MM.1S (cell line): ENCODE measurements at regions not wholly inside any gene's neighbourhood (a gene's known extent, or its start where the extent isn't known, plus 50 kb on each side); places are given as distances from the start of the nearest gene placed in this dataset.

Experiments
- DNase-seq: peaks from one replicate; pipeline ENCODE4 v3.0.0-alpha.2; 2015
- H2AFZ ChIP-seq: fragments of 300-600 bp; sonication (generic); 2 replicates; pipeline ENCODE4 v1.6.0; 2016; ENCODE audit warnings: antibody characterized with exemption, low read length
- H3F3A ChIP-seq: fragments of 300-600 bp; sonication (generic); 2 replicates; pipeline ENCODE4 v1.6.1; 2016; ENCODE audit warnings: mild to moderate bottlenecking, antibody characterized with exemption, low read length, moderate library complexity, mixed read lengths; ENCODE audit not compliant: insufficient read depth
- H3K27ac ChIP-seq: fragments of 300-600 bp; sonication (generic); 2 replicates; pipeline ENCODE4 v1.5.1; 2016; ENCODE audit warnings: mild to moderate bottlenecking, low read length
- H3K27me3 ChIP-seq: fragments of 300-600 bp; sonication (generic); replicated peaks from 2 replicates; pipeline ENCODE4 v1.6.0; 2016; ENCODE audit warnings: low read length; ENCODE audit not compliant: insufficient read depth
- H3K36me3 ChIP-seq: fragments of 300-600 bp; sonication (generic); replicated peaks from 2 replicates; pipeline ENCODE4 v1.6.1; 2016; ENCODE audit warnings: mild to moderate bottlenecking, low read length, mixed read lengths; ENCODE audit not compliant: insufficient read depth
- H3K4me1 ChIP-seq: fragments of 300-600 bp; sonication (generic); 2 replicates; pipeline ENCODE4 v1.6.1; 2016; ENCODE audit warnings: low read length, mixed read lengths
- H3K4me2 ChIP-seq: fragments of 300-600 bp; sonication (generic); 2 replicates; pipeline ENCODE4 v1.6.0; 2016; ENCODE audit warnings: low read depth, low read length
- H3K4me3 ChIP-seq: fragments of 300-600 bp; sonication (generic); 2 replicates; pipeline ENCODE4 v1.5.1; 2016; ENCODE audit warnings: low read length, mixed read lengths
- H3K79me2 ChIP-seq: fragments of 300-600 bp; sonication (generic); 2 replicates; pipeline ENCODE4 v1.6.1; 2016; ENCODE audit warnings: mixed run types, low read length, mixed read lengths
- H3K9ac ChIP-seq: fragments of 300-600 bp; sonication (generic); 2 replicates; pipeline ENCODE4 v1.6.1; 2016; ENCODE audit warnings: low read length, mixed read lengths
- H3K9me2 ChIP-seq: fragments of 300-600 bp; sonication (generic); replicated peaks from 2 replicates; pipeline ENCODE4 v1.6.1; 2016; ENCODE audit warnings: mild to moderate bottlenecking, low read length, mixed read lengths; ENCODE audit not compliant: insufficient read depth
- H3K9me3 ChIP-seq: fragments of 300-600 bp; sonication (generic); replicated peaks from 2 replicates; pipeline ENCODE4 v1.6.1; 2016; ENCODE audit warnings: mild to moderate bottlenecking, low read length, mixed read lengths; ENCODE audit not compliant: insufficient read depth
- H4K20me1 ChIP-seq: fragments of 300-600 bp; sonication (generic); 2 replicates; pipeline ENCODE4 v1.6.1; 2016; ENCODE audit warnings: mild to moderate bottlenecking, low read length, moderate library complexity, mixed read lengths; ENCODE audit not compliant: insufficient read depth
- EZH2 ChIP-seq: fragments of 300-600 bp; sonication (generic); optimal IDR thresholded peaks from 2 replicates; pipeline ENCODE3; 2017; ENCODE audit warnings: low read depth, mild to moderate bottlenecking, antibody characterized with exemption, low read length, mixed read lengths
- EZH2phosphoT487 ChIP-seq: fragments of 300-600 bp; sonication (generic); IDR thresholded peaks from 2 replicates; pipeline ENCODE4 v1.6.1; 2018; ENCODE audit warnings: antibody characterized with exemption, low read length
- TF ChIP-seq, protein P1 (sequence below): fragments of 300-600 bp; sonication (generic); IDR thresholded peaks from 2 replicates; pipeline ENCODE4 v1.5.1; 2016; ENCODE audit warnings: antibody characterized with exemption, low read length, mixed read lengths

DNA sequence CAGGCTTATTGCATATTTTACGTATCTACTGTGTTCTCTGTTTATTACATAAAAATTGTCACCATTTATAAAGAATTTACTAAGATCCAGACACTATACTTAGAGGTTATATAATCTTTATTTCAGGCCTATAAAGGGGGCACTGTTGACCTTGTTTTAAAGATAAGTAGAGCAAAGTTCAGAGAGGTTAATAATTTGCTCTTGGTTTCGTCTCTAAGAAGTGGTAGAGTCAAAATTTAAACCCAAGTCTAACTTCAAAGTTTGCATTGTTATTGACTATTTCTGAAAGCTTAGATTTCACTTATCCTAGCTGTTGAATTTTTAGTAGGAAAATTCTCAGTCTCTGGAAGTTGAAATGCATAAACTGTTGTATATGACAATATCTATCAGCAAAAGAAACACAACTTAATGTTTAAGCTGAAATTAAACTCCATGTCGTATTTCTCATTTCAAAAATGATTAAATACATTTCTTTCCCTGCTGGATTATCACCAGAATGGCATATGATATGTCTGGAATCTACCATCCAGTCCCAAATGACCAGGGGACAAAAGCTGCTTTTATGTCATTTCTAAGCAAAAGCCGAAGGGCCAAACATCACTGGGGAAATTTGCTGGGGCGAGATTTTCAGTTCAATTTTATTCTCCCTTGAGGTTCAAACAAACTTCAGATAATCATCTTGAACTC lies 138.4 kb downstream of the SLC7A11 start:
- no peak overlapping the region for H3K4me2 ChIP-seq
- no peaks in the 10 kb centered on the region for H3F3A ChIP-seq
- no peaks in the 10 kb centered on the region for H3K9me3 ChIP-seq
- H3K36me3 ChIP-seq = no peaks in the 10 kb centered on the region
- no peaks in the 10 kb centered on the region for H4K20me1 ChIP-seq
- no peak overlapping the region for H2AFZ ChIP-seq
- no peaks in the 10 kb centered on the region for H3K9me2 ChIP-seq
- H3K27ac ChIP-seq = no peak overlapping the region
- no peaks in the 10 kb centered on the region for H3K4me1 ChIP-seq
- no peak overlapping the region for H3K4me3 ChIP-seq
- H3K79me2 ChIP-seq = no peaks in the 10 kb centered on the region
- H3K9ac ChIP-seq = no peak overlapping the region
- no peaks in the 10 kb centered on the region for H3K27me3 ChIP-seq
- TF ChIP-seq EZH2 (no peak), EZH2phosphoT487 (no peak)
- TF ChIP-seq, protein P1, sequence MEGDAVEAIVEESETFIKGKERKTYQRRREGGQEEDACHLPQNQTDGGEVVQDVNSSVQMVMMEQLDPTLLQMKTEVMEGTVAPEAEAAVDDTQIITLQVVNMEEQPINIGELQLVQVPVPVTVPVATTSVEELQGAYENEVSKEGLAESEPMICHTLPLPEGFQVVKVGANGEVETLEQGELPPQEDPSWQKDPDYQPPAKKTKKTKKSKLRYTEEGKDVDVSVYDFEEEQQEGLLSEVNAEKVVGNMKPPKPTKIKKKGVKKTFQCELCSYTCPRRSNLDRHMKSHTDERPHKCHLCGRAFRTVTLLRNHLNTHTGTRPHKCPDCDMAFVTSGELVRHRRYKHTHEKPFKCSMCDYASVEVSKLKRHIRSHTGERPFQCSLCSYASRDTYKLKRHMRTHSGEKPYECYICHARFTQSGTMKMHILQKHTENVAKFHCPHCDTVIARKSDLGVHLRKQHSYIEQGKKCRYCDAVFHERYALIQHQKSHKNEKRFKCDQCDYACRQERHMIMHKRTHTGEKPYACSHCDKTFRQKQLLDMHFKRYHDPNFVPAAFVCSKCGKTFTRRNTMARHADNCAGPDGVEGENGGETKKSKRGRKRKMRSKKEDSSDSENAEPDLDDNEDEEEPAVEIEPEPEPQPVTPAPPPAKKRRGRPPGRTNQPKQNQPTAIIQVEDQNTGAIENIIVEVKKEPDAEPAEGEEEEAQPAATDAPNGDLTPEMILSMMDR = no peak
- DNase-seq = no peak

DNA sequence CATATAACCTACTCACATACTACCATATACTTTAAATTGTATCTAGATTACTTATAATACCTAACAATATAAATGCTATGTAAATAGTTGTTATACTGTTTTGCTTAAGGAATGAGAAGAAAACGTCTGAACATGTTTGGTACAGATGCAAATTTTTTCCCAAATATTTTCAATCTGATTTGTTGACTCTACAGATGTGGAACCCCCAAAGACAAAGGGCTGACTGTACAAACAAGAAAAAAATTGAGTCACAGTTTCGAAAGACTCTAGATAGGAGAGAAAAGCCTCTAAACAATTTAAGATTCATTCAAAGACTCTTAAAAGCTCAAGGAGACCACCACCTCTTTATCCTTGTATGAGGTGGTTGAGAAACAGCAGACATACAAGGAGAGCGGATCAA lies 142.8 kb downstream of the SLC7A11 start:
- no peak for DNase-seq
- no peaks in the 10 kb centered on the region for H4K20me1 ChIP-seq
- no peaks in the 10 kb centered on the region for H3K79me2 ChIP-seq
- no peak overlapping the region for H3K9ac ChIP-seq
- no peak overlapping the region for H2AFZ ChIP-seq
- no peak overlapping the region for H3K27ac ChIP-seq
- no peaks in the 10 kb centered on the region for H3K27me3 ChIP-seq
- no peaks in the 10 kb centered on the region for H3F3A ChIP-seq
- no peaks in the 10 kb centered on the region for H3K9me2 ChIP-seq
- H3K4me2 ChIP-seq = no peak overlapping the region
- no peaks in the 10 kb centered on the region for H3K4me1 ChIP-seq
- H3K9me3 ChIP-seq = no peaks in the 10 kb centered on the region
- no peaks in the 10 kb centered on the region for H3K36me3 ChIP-seq
- no peak overlapping the region for H3K4me3 ChIP-seq
- no peak for TF ChIP-seq EZH2
- TF ChIP-seq, protein P1 = no peak
- no peak for TF ChIP-seq EZH2phosphoT487

DNA sequence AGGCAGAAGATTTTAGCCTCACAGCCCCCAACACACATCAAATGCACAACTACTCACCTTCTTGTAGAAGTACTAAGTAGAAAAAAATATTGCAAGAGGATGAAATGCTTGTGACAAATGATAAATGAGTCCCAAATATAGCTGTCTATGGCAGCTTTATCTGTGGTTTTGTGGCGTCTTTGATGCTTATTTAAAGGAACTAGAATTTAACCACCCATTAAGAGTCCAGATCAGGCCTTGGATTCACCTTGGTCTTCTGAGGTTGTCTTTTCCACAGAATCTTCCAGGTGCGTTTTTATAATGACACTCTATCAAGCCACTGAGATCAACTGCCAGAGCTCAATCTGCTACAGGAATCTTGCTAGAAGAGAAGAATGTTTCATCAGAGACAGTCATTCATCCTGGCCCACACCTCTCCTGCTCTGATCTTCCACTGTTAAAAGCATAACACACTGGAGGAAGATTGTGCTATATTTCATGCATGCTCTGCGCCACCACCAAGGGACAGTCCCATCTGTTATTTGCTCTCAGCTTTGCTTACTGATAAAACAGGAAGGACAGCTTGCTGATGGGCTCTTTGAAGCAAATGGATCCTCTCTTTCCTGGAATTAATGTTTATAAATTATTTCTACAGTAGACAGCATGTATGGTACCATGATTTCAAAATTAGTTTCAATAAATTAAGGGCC lies 144.1 kb downstream of the SLC7A11 start:
- H3K27me3 ChIP-seq = no peaks in the 10 kb centered on the region
- H3K4me3 ChIP-seq = no peak overlapping the region
- H2AFZ ChIP-seq = no peak overlapping the region
- no peak overlapping the region for H3K9ac ChIP-seq
- no peaks in the 10 kb centered on the region for H3K36me3 ChIP-seq
- H3K4me1 ChIP-seq = no peaks in the 10 kb centered on the region
- H3F3A ChIP-seq = no peaks in the 10 kb centered on the region
- H4K20me1 ChIP-seq = no peaks in the 10 kb centered on the region
- TF ChIP-seq EZH2 (no peak), EZH2phosphoT487 (no peak)
- TF ChIP-seq, protein P1 = no peak
- H3K79me2 ChIP-seq = no peaks in the 10 kb centered on the region
- DNase-seq = no peak
- H3K9me2 ChIP-seq = no peaks in the 10 kb centered on the region
- no peaks in the 10 kb centered on the region for H3K9me3 ChIP-seq
- no peak overlapping the region for H3K4me2 ChIP-seq
- H3K27ac ChIP-seq = no peak overlapping the region
